ENCODE measurements at regions not wholly inside any gene's neighbourhood (a gene's known extent, or its start where the extent isn't known, plus 50 kb on each side); places are given as distances from the start of the nearest gene placed in this dataset.

DNA sequence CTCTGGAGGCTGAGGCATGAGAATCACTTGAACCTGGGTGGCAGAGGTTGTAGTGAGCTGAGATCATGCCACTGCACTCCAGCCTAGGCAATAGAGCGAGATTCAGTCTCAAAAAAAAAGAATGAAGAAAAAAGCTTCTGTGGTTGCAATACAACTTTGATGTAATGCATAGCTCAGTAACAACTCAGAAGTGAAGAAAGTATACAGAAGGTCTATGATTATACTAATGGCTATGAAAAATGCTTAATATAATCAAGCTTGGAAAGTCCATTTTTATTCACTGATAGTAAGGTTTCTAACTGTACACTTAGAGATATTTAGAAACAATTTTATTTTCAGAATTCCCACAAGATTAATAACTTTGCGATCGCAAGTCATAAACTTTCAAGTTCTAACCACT is 88.2 kb upstream of the FRMD6 start:
- TF ChIP-seq, protein P1, sequence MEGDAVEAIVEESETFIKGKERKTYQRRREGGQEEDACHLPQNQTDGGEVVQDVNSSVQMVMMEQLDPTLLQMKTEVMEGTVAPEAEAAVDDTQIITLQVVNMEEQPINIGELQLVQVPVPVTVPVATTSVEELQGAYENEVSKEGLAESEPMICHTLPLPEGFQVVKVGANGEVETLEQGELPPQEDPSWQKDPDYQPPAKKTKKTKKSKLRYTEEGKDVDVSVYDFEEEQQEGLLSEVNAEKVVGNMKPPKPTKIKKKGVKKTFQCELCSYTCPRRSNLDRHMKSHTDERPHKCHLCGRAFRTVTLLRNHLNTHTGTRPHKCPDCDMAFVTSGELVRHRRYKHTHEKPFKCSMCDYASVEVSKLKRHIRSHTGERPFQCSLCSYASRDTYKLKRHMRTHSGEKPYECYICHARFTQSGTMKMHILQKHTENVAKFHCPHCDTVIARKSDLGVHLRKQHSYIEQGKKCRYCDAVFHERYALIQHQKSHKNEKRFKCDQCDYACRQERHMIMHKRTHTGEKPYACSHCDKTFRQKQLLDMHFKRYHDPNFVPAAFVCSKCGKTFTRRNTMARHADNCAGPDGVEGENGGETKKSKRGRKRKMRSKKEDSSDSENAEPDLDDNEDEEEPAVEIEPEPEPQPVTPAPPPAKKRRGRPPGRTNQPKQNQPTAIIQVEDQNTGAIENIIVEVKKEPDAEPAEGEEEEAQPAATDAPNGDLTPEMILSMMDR (IDR thresholded peaks at IDR 0.05; ENCODE audit: insufficient read depth, low read length, poor library complexity, severe bottlenecking), result no peak
- H3K36me3 ChIP-seq (ENCODE audit: control insufficient read depth, insufficient read depth, low read length), result no peaks in the 10 kb centered on the region
- H3K4me3 ChIP-seq (replicated peaks; ENCODE audit: low read depth, low read length), result no peak overlapping the region
- H3K27me3 ChIP-seq (replicated peaks; ENCODE audit: control insufficient read depth, insufficient read depth, low read length), result no peaks in the 10 kb centered on the region
- DNase-seq (ENCODE audit: extremely low read depth, insufficient read length), result no peak

DNA sequence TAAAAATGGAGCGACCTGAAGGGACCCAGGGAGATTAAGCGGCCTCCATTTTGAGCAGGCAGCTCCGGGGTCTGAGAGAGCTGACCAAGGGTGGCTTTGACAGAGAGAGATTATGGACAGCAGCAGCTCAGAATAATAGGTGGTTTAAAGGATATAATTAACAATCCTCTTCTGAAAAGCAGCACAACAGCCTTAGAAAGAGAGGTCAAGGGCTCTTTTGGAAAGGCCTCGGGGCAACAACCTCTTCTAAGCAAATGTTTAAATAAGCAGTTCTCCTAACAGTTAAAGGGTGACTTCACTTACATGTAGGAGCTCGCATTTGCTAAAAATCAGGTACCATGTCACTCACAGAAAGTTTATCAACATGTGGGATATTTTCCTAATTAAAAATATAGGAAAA is 87.2 kb upstream of the FRMD6 start:
- DNase-seq (ENCODE audit: extremely low read depth, insufficient read length), result no peak
- Histone ChIP-seq H3K27me3 (replicated peaks; ENCODE audit: control insufficient read depth, insufficient read depth, low read length) (no peaks in the 10 kb centered on the region), H3K36me3 (ENCODE audit: control insufficient read depth, insufficient read depth, low read length) (no peaks in the 10 kb centered on the region), H3K4me3 (replicated peaks; ENCODE audit: low read depth, low read length) (no peak overlapping the region)
- TF ChIP-seq, protein P1 (IDR thresholded peaks at IDR 0.05; ENCODE audit: insufficient read depth, low read length, poor library complexity, severe bottlenecking), result no peak

DNA sequence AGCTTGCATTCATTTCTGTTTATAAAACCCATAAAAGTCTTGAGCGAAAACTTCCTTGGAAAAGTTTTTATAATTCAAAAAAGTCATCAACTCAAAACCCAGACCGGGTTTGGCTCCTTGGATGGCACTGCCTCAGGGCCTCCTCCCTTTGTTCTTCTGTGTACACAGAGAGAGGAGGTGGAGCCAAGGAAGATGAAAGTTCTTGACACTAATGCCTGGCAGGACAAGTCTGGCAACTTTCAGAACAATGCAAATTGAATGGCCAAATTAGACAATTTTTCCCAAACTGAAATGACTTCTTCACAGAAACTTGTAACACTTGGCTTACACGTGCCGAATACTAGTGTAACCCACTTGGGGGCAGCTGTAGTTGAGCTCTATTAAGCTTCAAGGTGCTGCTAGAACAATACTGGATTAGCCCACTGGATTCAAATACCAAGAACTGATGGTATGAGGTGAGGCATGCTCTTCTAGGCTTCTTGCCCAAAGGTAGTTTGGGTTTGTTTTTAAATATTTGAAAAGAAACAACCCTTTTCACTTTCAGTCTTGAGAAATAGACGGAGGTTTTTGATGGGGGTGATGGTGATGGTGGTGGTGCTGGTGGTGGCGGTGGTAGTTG is 86.6 kb upstream of the FRMD6 start:
- Histone ChIP-seq H3K4me3 (replicated peaks; ENCODE audit: low read depth, low read length) (no peak overlapping the region), H3K27me3 (replicated peaks; ENCODE audit: control insufficient read depth, insufficient read depth, low read length) (no peaks in the 10 kb centered on the region), H3K36me3 (ENCODE audit: control insufficient read depth, insufficient read depth, low read length) (no peaks in the 10 kb centered on the region)
- DNase-seq (ENCODE audit: extremely low read depth, insufficient read length), result no peak
- TF ChIP-seq, protein P1 (IDR thresholded peaks at IDR 0.05; ENCODE audit: insufficient read depth, low read length, poor library complexity, severe bottlenecking), result no peak

DNA sequence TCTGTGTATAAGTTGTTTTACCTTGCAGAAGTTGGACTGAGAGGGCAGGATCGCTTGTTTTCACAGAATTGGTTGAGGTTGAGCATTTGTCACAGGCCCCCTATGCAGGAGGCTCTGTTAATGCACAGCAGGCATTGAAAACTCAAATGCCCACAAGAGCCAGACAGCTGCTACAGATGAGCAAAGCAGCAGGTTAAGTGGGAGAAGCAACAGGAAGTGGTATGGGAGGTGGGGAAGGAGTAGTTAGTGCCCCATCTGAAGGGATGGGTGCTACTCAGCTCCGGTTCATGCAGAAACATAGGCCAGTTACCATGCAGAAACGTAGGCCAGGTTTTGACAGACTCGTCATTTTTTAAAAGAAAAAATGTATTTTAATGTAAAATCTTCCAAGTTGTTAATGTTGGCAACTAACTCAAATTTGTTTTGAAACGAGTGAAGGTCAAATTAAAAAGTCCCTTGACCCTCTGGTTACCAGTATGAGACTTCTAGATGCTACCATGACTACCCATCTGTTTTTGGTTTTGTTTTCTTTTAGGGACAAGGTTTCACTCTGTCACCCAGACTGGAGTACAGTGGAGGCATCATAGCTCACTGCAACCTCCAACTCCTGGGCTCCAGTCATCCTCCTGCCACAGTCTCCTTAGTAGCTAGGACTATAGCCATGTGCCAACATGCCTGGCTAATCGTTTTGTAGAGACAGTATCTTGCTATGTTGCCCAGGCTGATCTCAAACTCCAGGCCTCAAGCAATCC is 84.7 kb upstream of the FRMD6 start:
- TF ChIP-seq, protein P1 (IDR thresholded peaks at IDR 0.05; ENCODE audit: insufficient read depth, low read length, poor library complexity, severe bottlenecking), result no peak
- H3K27me3 ChIP-seq (replicated peaks; ENCODE audit: control insufficient read depth, insufficient read depth, low read length), result no peaks in the 10 kb centered on the region
- no peaks in the 10 kb centered on the region for H3K36me3 ChIP-seq (ENCODE audit: control insufficient read depth, insufficient read depth, low read length)
- H3K4me3 ChIP-seq (replicated peaks; ENCODE audit: low read depth, low read length), result no peak overlapping the region
- no peak for DNase-seq (ENCODE audit: extremely low read depth, insufficient read length)

DNA sequence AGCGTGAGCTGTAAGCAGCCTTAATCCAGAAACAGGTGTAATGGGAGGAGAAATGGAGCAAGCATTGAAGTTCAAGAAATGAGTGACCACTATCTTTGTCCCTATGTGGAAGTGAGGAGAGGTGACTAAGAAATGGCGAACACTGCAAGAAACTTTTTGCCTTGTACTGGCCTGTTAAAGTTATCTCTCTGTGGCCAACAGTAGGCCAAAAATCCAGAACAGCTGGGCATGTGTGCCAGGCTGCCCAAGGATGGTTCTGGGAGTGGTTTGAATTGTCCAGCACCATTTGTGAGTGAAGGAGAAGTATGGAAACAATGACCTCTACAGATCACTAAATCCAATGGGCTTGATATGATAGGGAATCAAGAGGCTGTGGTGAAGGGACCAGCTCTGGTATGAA is 83.3 kb upstream of the FRMD6 start:
- Histone ChIP-seq H3K27me3 (replicated peaks; ENCODE audit: control insufficient read depth, insufficient read depth, low read length) (no peaks in the 10 kb centered on the region), H3K36me3 (ENCODE audit: control insufficient read depth, insufficient read depth, low read length) (no peaks in the 10 kb centered on the region), H3K4me3 (replicated peaks; ENCODE audit: low read depth, low read length) (no peak overlapping the region)
- TF ChIP-seq, protein P1 (IDR thresholded peaks at IDR 0.05; ENCODE audit: insufficient read depth, low read length, poor library complexity, severe bottlenecking), result no peak
- no peak for DNase-seq (ENCODE audit: extremely low read depth, insufficient read length)

Measured in GM06990 (cell line).